ENCODE measurements at regions not wholly inside any gene's neighbourhood (a gene's known extent, or its start where the extent isn't known, plus 50 kb on each side); places are given as distances from the start of the nearest gene placed in this dataset.
A peak's percentile ranks its signal among the peaks of the same experiment; 100 is the strongest.

GRCh38 chr13:111472559-111473460 lies 152.4 kb downstream of the TEX29 start:
- Mint-ChIP-seq H3K36me3 (no peaks in the 10 kb centered on the region), H3K4me1 (no peaks in the 10 kb centered on the region), H3K4me3 (no peak overlapping the region), H3K27ac (no peak overlapping the region), H3K27me3 (no peaks in the 10 kb centered on the region), H3K9me3 (no peaks in the 10 kb centered on the region)

GRCh38 chr13:111474136-111475002 lies 153.9 kb downstream of the TEX29 start:
- H3K4me3 Mint-ChIP-seq, result no peak overlapping the region
- H3K4me1 Mint-ChIP-seq, result no peaks in the 10 kb centered on the region
- H3K36me3 Mint-ChIP-seq, result no peaks in the 10 kb centered on the region
- H3K27ac Mint-ChIP-seq, result peak overlapping the region in 1 of 3 donors; percentile 2
- H3K9me3 Mint-ChIP-seq, result no peaks in the 10 kb centered on the region
- H3K27me3 Mint-ChIP-seq, result no peaks in the 10 kb centered on the region

GRCh38 chr13:111475488-111475887 lies 155.0 kb downstream of the TEX29 start:
- Mint-ChIP-seq H3K27ac (no peak overlapping the region), H3K36me3 (no peaks in the 10 kb centered on the region), H3K27me3 (peaks cover 3% of the 10 kb centered on the region), H3K4me3 (no peak overlapping the region), H3K9me3 (no peaks in the 10 kb centered on the region), H3K4me1 (no peaks in the 10 kb centered on the region)

- Mint-ChIP-seq H3K27me3 (peaks cover 3% of the 10 kb centered on the region), H3K36me3 (no peaks in the 10 kb centered on the region), H3K27ac (no peak overlapping the region), H3K4me1 (no peaks in the 10 kb centered on the region), H3K4me3 (no peak overlapping the region), H3K9me3 (no peaks in the 10 kb centered on the region)
These were observed 155.8 kb downstream of the TEX29 start for GRCh38 chr13:111476197-111476596.

- Mint-ChIP-seq H3K27ac (no peak overlapping the region), H3K4me1 (no peaks in the 10 kb centered on the region), H3K36me3 (no peaks in the 10 kb centered on the region), H3K27me3 (peaks cover 3% of the 10 kb centered on the region), H3K9me3 (peaks cover 0 to 2% (median 0%) of the 10 kb centered on the region in 3 donors), H3K4me3 (no peak overlapping the region)
These were observed 159.0 kb downstream of the TEX29 start for GRCh38 chr13:111479412-111479811.

- Mint-ChIP-seq H3K4me1 (no peaks in the 10 kb centered on the region), H3K27ac (no peak overlapping the region), H3K9me3 (peaks cover under 1 to 2% (median 1%) of the 10 kb centered on the region in 3 donors), H3K27me3 (peaks cover 3% of the 10 kb centered on the region), H3K4me3 (no peak overlapping the region), H3K36me3 (no peaks in the 10 kb centered on the region)
These were observed 160.1 kb downstream of the TEX29 start for GRCh38 chr13:111480503-111480902.

GRCh38 chr13:111480976-111481375 lies 160.5 kb downstream of the TEX29 start:
- no peaks in the 10 kb centered on the region for H3K4me1 Mint-ChIP-seq
- H3K36me3 Mint-ChIP-seq, result no peaks in the 10 kb centered on the region
- peaks cover 1 to 4% (median 2%) of the 10 kb centered on the region in 3 donors for H3K9me3 Mint-ChIP-seq
- H3K27me3 Mint-ChIP-seq, result peaks cover 7% of the 10 kb centered on the region
- no peak overlapping the region for H3K27ac Mint-ChIP-seq
- H3K4me3 Mint-ChIP-seq, result no peak overlapping the region

- H3K36me3 Mint-ChIP-seq, result no peaks in the 10 kb centered on the region
- H3K4me3 Mint-ChIP-seq, result no peak overlapping the region
- H3K27me3 Mint-ChIP-seq, result peaks cover 7% of the 10 kb centered on the region
- no peak overlapping the region for H3K27ac Mint-ChIP-seq
- H3K9me3 Mint-ChIP-seq, result peaks cover 1 to 4% (median 2%) of the 10 kb centered on the region in 3 donors
- H3K4me1 Mint-ChIP-seq, result no peaks in the 10 kb centered on the region
These were observed 161.7 kb downstream of the TEX29 start for GRCh38 chr13:111482126-111482525.

GRCh38 chr13:111482806-111483620 lies 162.6 kb downstream of the TEX29 start:
- no peaks in the 10 kb centered on the region for H3K4me1 Mint-ChIP-seq
- no peak overlapping the region for H3K4me3 Mint-ChIP-seq
- no peak overlapping the region for H3K27ac Mint-ChIP-seq
- no peaks in the 10 kb centered on the region for H3K36me3 Mint-ChIP-seq
- H3K27me3 Mint-ChIP-seq, result peaks cover 7% of the 10 kb centered on the region
- peaks cover 1 to 4% (median 2%) of the 10 kb centered on the region in 3 donors for H3K9me3 Mint-ChIP-seq

GRCh38 chr13:111483621-111483987 lies 163.2 kb downstream of the TEX29 start:
- H3K36me3 Mint-ChIP-seq, result no peaks in the 10 kb centered on the region
- no peaks in the 10 kb centered on the region for H3K4me1 Mint-ChIP-seq
- H3K4me3 Mint-ChIP-seq, result no peak overlapping the region
- H3K27ac Mint-ChIP-seq, result no peak overlapping the region
- peaks cover 7% of the 10 kb centered on the region for H3K27me3 Mint-ChIP-seq
- H3K9me3 Mint-ChIP-seq, result peaks cover 1 to 8% (median 2%) of the 10 kb centered on the region in 3 donors

- peaks cover 1 to 8% (median 2%) of the 10 kb centered on the region in 3 donors for H3K9me3 Mint-ChIP-seq
- no peaks in the 10 kb centered on the region for H3K4me1 Mint-ChIP-seq
- H3K27ac Mint-ChIP-seq, result no peak overlapping the region
- H3K4me3 Mint-ChIP-seq, result no peak overlapping the region
- no peaks in the 10 kb centered on the region for H3K36me3 Mint-ChIP-seq
- peaks cover 7% of the 10 kb centered on the region for H3K27me3 Mint-ChIP-seq
These were observed 163.9 kb downstream of the TEX29 start for GRCh38 chr13:111484141-111484925.

GRCh38 chr13:111484959-111485358 lies 164.5 kb downstream of the TEX29 start:
- H3K9me3 Mint-ChIP-seq, result peaks cover 1 to 8% (median 2%) of the 10 kb centered on the region in 3 donors
- no peaks in the 10 kb centered on the region for H3K4me1 Mint-ChIP-seq
- H3K27ac Mint-ChIP-seq, result no peak overlapping the region
- H3K27me3 Mint-ChIP-seq, result peaks cover 7% of the 10 kb centered on the region
- H3K4me3 Mint-ChIP-seq, result no peak overlapping the region
- no peaks in the 10 kb centered on the region for H3K36me3 Mint-ChIP-seq

- Mint-ChIP-seq H3K4me3 (no peak overlapping the region), H3K4me1 (no peaks in the 10 kb centered on the region), H3K27ac (no peak overlapping the region), H3K36me3 (no peaks in the 10 kb centered on the region), H3K27me3 (peaks cover 4% of the 10 kb centered on the region), H3K9me3 (peaks cover 1 to 8% (median 2%) of the 10 kb centered on the region in 3 donors)
These were observed 165.2 kb downstream of the TEX29 start for GRCh38 chr13:111485491-111486250.
